CD14-positive monocyte (primary cell): ENCODE measurements at regions not wholly inside any gene's neighbourhood (a gene's known extent, or its start where the extent isn't known, plus 50 kb on each side); places are given as distances from the start of the nearest gene placed in this dataset.

Experiments
- DNase-seq, 3 donors: peaks; one replicate each; pipeline ENCODE4 v3.0.0-alpha.2; 2011 to 2022
- H2AFZ ChIP-seq: 2 replicates; pipeline ENCODE4 v1.6.0; 2012; ENCODE audit warnings: mild to moderate bottlenecking, low read depth, low read length, inconsistent platforms; ENCODE audit not compliant: insufficient read depth, poor library complexity, severe bottlenecking
- H3K27ac ChIP-seq, 2 donors: 1 replicate in 1 of 2; 2 replicates in 1 of 2; pipeline ENCODE4 v1.5.1; 2012 to 2013; ENCODE audit warnings: low read length in 2 of 2, control low read depth in 1 of 2, inconsistent platforms in 1 of 2, low read depth in 1 of 2, mild to moderate bottlenecking in 1 of 2
- H3K27me3 ChIP-seq, 2 donors: one replicate each; pipeline versions ENCODE4 v1.6.0 to v1.6.1; 2011 to 2013; ENCODE audit warnings: low read length in 2 of 2; ENCODE audit not compliant: control insufficient read depth in 2 of 2, insufficient read depth in 2 of 2
- H3K36me3 ChIP-seq, 2 donors: replicated peaks in 1 of 2; 1 replicate in 1 of 2; 2 replicates in 1 of 2; pipeline versions ENCODE4 v1.5.1 to v1.6.1; 2012 to 2013; ENCODE audit warnings: low read length in 2 of 2, control low read depth in 1 of 2, inconsistent platforms in 1 of 2, mild to moderate bottlenecking in 1 of 2; ENCODE audit not compliant: insufficient read depth in 2 of 2, control insufficient read depth in 1 of 2
- H3K4me1 ChIP-seq, 2 donors: 1 replicate in 1 of 2; 2 replicates in 1 of 2; pipeline versions ENCODE4 v1.5.1 to v1.6.1; 2012 to 2013; ENCODE audit warnings: low read length in 2 of 2, control low read depth in 1 of 2, inconsistent platforms in 1 of 2, mild to moderate bottlenecking in 1 of 2, moderate library complexity in 1 of 2; ENCODE audit not compliant: insufficient read depth in 2 of 2, control insufficient read depth in 1 of 2
- H3K4me2 ChIP-seq: replicated peaks from 2 replicates; pipeline ENCODE3; 2012; ENCODE audit warnings: low read length, moderate library complexity, mild to moderate bottlenecking; ENCODE audit not compliant: poor library complexity, severe bottlenecking; ENCODE audit errors: extremely low read depth
- H3K4me3 ChIP-seq, 3 experiments: fragments of 200-600 bp in 1 of 3; sonication (generic) in 1 of 3; replicated peaks in 1 of 3; 1 replicate in 2 of 3; 2 replicates in 1 of 3; pipeline ENCODE4 v1.5.1; 2011 to 2013; ENCODE audit warnings: low read length in 3 of 3, mild to moderate bottlenecking in 3 of 3, control low read depth in 2 of 3, low read depth in 2 of 3, inconsistent platforms in 1 of 3, moderate library complexity in 1 of 3
- H3K79me2 ChIP-seq: 2 replicates; pipeline ENCODE4 v1.6.0; 2012; ENCODE audit warnings: mild to moderate bottlenecking, control low read depth, inconsistent platforms, low read length, moderate library complexity; ENCODE audit not compliant: insufficient read depth
- H3K9ac ChIP-seq: 2 replicates; pipeline ENCODE4 v1.6.0; 2017; ENCODE audit warnings: low read length, mild to moderate bottlenecking; ENCODE audit not compliant: insufficient read depth, poor library complexity, severe bottlenecking
- H3K9me3 ChIP-seq, 2 donors: replicated peaks in 1 of 2; 1 replicate in 1 of 2; 2 replicates in 1 of 2; pipeline versions ENCODE4 v1.5.1 to v1.6.1; 2012 to 2013; ENCODE audit warnings: low read length in 2 of 2, control low read depth in 1 of 2; ENCODE audit not compliant: control insufficient read depth in 1 of 2, insufficient read depth in 1 of 2
- H4K20me1 ChIP-seq: 2 replicates; pipeline ENCODE4 v1.6.0; 2012; ENCODE audit warnings: mild to moderate bottlenecking, low read length, control low read depth, moderate library complexity; ENCODE audit not compliant: insufficient read depth
- H3K27ac Mint-ChIP-seq, 7 donors: one replicate each; pipeline ENCODE4 v1.8.0; 2020; ENCODE audit warnings: mild to moderate bottlenecking in 7 of 7, mixed read lengths in 7 of 7, moderate library complexity in 6 of 7, inconsistent platforms in 2 of 7
- H3K27me3 Mint-ChIP-seq, 3 donors: one replicate each; pipeline ENCODE4 v1.8.0; 2021 to 2022; ENCODE audit warnings: low read depth in 3 of 3, mild to moderate bottlenecking in 3 of 3, mixed read lengths in 3 of 3, moderate library complexity in 3 of 3, inconsistent platforms in 1 of 3
- H3K36me3 Mint-ChIP-seq, 2 donors: one replicate each; pipeline ENCODE4 v1.8.0; 2020; ENCODE audit warnings: mixed read lengths in 2 of 2, inconsistent platforms in 1 of 2, mild to moderate bottlenecking in 1 of 2
- H3K4me1 Mint-ChIP-seq: one replicate; pipeline ENCODE4 v1.8.0; 2020; ENCODE audit warnings: mild to moderate bottlenecking, mixed read lengths
- H3K4me3 Mint-ChIP-seq, 2 donors: one replicate each; pipeline ENCODE4 v1.8.0; 2020; ENCODE audit warnings: mild to moderate bottlenecking in 2 of 2, mixed read lengths in 2 of 2, moderate library complexity in 1 of 2
- H3K9me3 Mint-ChIP-seq, 7 donors: one replicate each; pipeline ENCODE4 v1.8.0; 2020 to 2022; ENCODE audit warnings: mixed read lengths in 7 of 7, mild to moderate bottlenecking in 6 of 7, moderate library complexity in 6 of 7, inconsistent platforms in 2 of 7
- WGBS: methylation state at CpG from one replicate; pipeline ENCODE4 v1.1.5; 2013; ENCODE audit warnings: missing lambda C conversion rate; ENCODE audit not compliant: insufficient coverage; 5-methylcytosine and 5-hydroxymethylcytosine counted together
- intact Hi-C, 2 donors: fragments of 100-400 bp; cut with micrococcal nuclease; formaldehyde crosslinking; loops; one replicate each; pipeline versions ENCODE4 v1.15.0 to v1.15.1; 2023
- TF ChIP-seq, protein P1 (sequence below): fragments of 200-600 bp; IDR thresholded peaks from one replicate; pipeline ENCODE4 v1.8.0; 2022; ENCODE audit warnings: antibody characterized with exemption, mild to moderate bottlenecking

DNA sequence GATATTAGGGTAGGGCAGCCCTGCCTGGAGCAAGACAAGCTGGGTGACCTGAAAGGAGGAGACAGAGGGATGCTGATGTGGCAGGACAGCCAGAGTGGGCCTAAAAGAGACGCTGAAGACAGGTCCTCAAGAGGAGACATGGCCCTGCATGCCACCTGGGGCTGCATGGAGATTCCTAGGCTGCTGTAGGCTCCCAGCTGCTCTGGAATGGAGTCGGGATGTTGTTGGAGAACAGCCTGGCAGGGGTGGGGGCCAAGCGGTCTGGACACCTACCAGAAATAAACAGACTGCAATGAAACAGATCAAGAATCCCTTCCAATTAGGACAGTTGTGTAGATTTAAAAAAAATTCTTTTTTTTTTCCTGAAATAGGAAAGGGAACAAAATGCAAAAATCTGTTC is 97.8 kb upstream of the NPAS2 start:
- Histone ChIP-seq H3K79me2 (no peaks in the 10 kb centered on the region), H3K9ac (no peak overlapping the region), H3K4me3 (no peak overlapping the region), H3K9me3 (no peaks in the 10 kb centered on the region), H3K27ac (no peak overlapping the region), H3K4me2 (no peak overlapping the region), H4K20me1 (no peaks in the 10 kb centered on the region), H3K36me3 (no peaks in the 10 kb centered on the region), H3K27me3 (peaks cover 0 to 12% of the 10 kb centered on the region in 2 donors), H2AFZ (no peak overlapping the region), H3K4me1 (no peaks in the 10 kb centered on the region)
- Mint-ChIP-seq H3K27ac (no peak overlapping the region), H3K4me1 (no peaks in the 10 kb centered on the region), H3K9me3 (peaks cover 0 to 2% (median 0%) of the 10 kb centered on the region in 7 donors), H3K36me3 (no peaks in the 10 kb centered on the region), H3K4me3 (no peak overlapping the region), H3K27me3 (peaks cover 6 to 8% (median 7%) of the 10 kb centered on the region in 3 donors)
- 67% methylated on average over 1 of the region's 3 CpGs for WGBS
- no peak for DNase-seq
- TF ChIP-seq, protein P1, sequence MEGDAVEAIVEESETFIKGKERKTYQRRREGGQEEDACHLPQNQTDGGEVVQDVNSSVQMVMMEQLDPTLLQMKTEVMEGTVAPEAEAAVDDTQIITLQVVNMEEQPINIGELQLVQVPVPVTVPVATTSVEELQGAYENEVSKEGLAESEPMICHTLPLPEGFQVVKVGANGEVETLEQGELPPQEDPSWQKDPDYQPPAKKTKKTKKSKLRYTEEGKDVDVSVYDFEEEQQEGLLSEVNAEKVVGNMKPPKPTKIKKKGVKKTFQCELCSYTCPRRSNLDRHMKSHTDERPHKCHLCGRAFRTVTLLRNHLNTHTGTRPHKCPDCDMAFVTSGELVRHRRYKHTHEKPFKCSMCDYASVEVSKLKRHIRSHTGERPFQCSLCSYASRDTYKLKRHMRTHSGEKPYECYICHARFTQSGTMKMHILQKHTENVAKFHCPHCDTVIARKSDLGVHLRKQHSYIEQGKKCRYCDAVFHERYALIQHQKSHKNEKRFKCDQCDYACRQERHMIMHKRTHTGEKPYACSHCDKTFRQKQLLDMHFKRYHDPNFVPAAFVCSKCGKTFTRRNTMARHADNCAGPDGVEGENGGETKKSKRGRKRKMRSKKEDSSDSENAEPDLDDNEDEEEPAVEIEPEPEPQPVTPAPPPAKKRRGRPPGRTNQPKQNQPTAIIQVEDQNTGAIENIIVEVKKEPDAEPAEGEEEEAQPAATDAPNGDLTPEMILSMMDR, result no peak
- intact Hi-C loops, result no loop called here

DNA sequence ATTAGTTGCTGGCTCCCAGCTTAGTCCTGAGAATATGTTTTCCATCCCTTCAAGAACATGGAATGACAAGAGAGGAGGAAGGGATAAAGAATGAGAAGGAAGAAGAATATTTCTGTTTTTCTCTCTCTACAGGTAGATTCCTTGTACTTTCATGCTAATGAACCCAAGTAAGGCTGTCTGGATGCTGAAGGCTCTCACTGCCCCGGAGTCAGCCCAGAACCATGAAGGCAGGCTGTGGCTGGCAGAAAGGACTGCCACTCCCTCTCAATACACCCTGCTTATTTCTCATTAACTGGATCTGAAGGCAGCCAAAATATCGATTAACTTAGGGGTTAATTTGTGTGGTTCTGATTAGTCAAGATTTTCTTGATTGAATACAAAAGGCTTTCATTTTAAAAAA is 93.1 kb upstream of the NPAS2 start:
- DNase-seq, result no peak
- H3K9ac ChIP-seq, result no peak overlapping the region
- WGBS, result no CpG with 5 or more reads among the region's 2 CpGs
- peaks cover 0 to 6% of the 10 kb centered on the region in 2 donors for H3K9me3 ChIP-seq
- no peak overlapping the region for H3K4me3 Mint-ChIP-seq
- H3K4me1 Mint-ChIP-seq, result no peaks in the 10 kb centered on the region
- no peaks in the 10 kb centered on the region for H3K79me2 ChIP-seq
- H3K36me3 Mint-ChIP-seq, result no peaks in the 10 kb centered on the region
- no peak overlapping the region for H3K4me3 ChIP-seq
- H3K27ac ChIP-seq, result no peak overlapping the region
- no peaks in the 10 kb centered on the region for H3K36me3 ChIP-seq
- peaks cover 0 to 4% of the 10 kb centered on the region in 2 donors for H3K27me3 ChIP-seq
- peaks cover 0 to 11% (median 4%) of the 10 kb centered on the region in 7 donors for H3K9me3 Mint-ChIP-seq
- H3K27me3 Mint-ChIP-seq, result peaks cover 8 to 14% (median 11%) of the 10 kb centered on the region in 3 donors
- no peak overlapping the region for H2AFZ ChIP-seq
- H4K20me1 ChIP-seq, result no peaks in the 10 kb centered on the region
- no peak overlapping the region for H3K4me2 ChIP-seq
- no peak overlapping the region for H3K27ac Mint-ChIP-seq
- TF ChIP-seq, protein P1, result no peak
- intact Hi-C loops, result no loop called here
- no peaks in the 10 kb centered on the region for H3K4me1 ChIP-seq
